ENCODE measurements at regions not wholly inside any gene's neighbourhood (a gene's known extent, or its start where the extent isn't known, plus 50 kb on each side); places are given as distances from the start of the nearest gene placed in this dataset.

- no peak overlapping the region for H3K27ac ChIP-seq
Measured at GRCh38 chr14:28468191-28469151, 298.1 kb upstream of the FOXG1 start.

GRCh38 chr14:28482251-28483040, 284.1 kb upstream of the FOXG1 start:
- H3K27ac ChIP-seq, result no peak overlapping the region
- TF ChIP-seq EZH2 (IDR thresholded peaks at IDR 0.05) (no peak), POLR2AphosphoS5 (IDR thresholded peaks at IDR 0.05; ENCODE audit: borderline replicate concordance, low read depth, low read length) (no peak), FOXP2 (optimal IDR thresholded peaks at IDR 0.05; ENCODE audit: control extremely low read depth, extremely low read length, insufficient read depth) (no peak)
- H3K9me3 ChIP-seq (ENCODE audit: low read depth, low read length), result no peaks in the 10 kb centered on the region
- no peaks in the 10 kb centered on the region for H3K36me3 ChIP-seq (ENCODE audit: insufficient read depth, low read length)
- no peak for DNase-seq (ENCODE audit: low read depth, low spot score)
- no peak overlapping the region for H3K4me3 ChIP-seq
- H3K9ac ChIP-seq (ENCODE audit: insufficient read length), result no peak overlapping the region

More at GRCh38 chr14:28468191-28469151, 298.1 kb upstream of the FOXG1 start:
- H3K9me3 ChIP-seq (ENCODE audit: low read depth, low read length), result no peaks in the 10 kb centered on the region
- H3K36me3 ChIP-seq (ENCODE audit: insufficient read depth, low read length), result no peaks in the 10 kb centered on the region
- no peak overlapping the region for H3K4me3 ChIP-seq
- H3K9ac ChIP-seq (ENCODE audit: insufficient read length), result no peak overlapping the region
- no peak for DNase-seq (ENCODE audit: low read depth, low spot score)
- no peak for TF ChIP-seq POLR2AphosphoS5 (IDR thresholded peaks at IDR 0.05; ENCODE audit: borderline replicate concordance, low read depth, low read length)
- TF ChIP-seq EZH2 (IDR thresholded peaks at IDR 0.05), result no peak

GRCh38 chr14:28483506-28483905, 283.1 kb upstream of the FOXG1 start:
- TF ChIP-seq FOXP2 (optimal IDR thresholded peaks at IDR 0.05; ENCODE audit: control extremely low read depth, extremely low read length, insufficient read depth) (no peak), POLR2AphosphoS5 (IDR thresholded peaks at IDR 0.05; ENCODE audit: borderline replicate concordance, low read depth, low read length) (no peak), EZH2 (IDR thresholded peaks at IDR 0.05) (no peak)
- no peak overlapping the region for H3K27ac ChIP-seq
- DNase-seq (ENCODE audit: low read depth, low spot score), result no peak
- H3K9ac ChIP-seq (ENCODE audit: insufficient read length), result no peak overlapping the region
- no peaks in the 10 kb centered on the region for H3K9me3 ChIP-seq (ENCODE audit: low read depth, low read length)
- H3K36me3 ChIP-seq (ENCODE audit: insufficient read depth, low read length), result no peaks in the 10 kb centered on the region
- no peak overlapping the region for H3K4me3 ChIP-seq

GRCh38 chr14:28488684-28489083, 277.9 kb upstream of the FOXG1 start:
- H3K36me3 ChIP-seq (ENCODE audit: insufficient read depth, low read length), result no peaks in the 10 kb centered on the region
- no peak for DNase-seq (ENCODE audit: low read depth, low spot score)
- H3K9me3 ChIP-seq (ENCODE audit: low read depth, low read length), result no peaks in the 10 kb centered on the region
- no peak overlapping the region for H3K9ac ChIP-seq (ENCODE audit: insufficient read length)
- no peak overlapping the region for H3K4me3 ChIP-seq
- TF ChIP-seq EZH2 (IDR thresholded peaks at IDR 0.05), result no peak
- TF ChIP-seq FOXP2 (optimal IDR thresholded peaks at IDR 0.05; ENCODE audit: control extremely low read depth, extremely low read length, insufficient read depth), result no peak
- TF ChIP-seq POLR2AphosphoS5 (IDR thresholded peaks at IDR 0.05; ENCODE audit: borderline replicate concordance, low read depth, low read length), result no peak
- no peak overlapping the region for H3K27ac ChIP-seq

- Histone ChIP-seq H3K36me3 (ENCODE audit: insufficient read depth, low read length) (no peaks in the 10 kb centered on the region), H3K9ac (ENCODE audit: insufficient read length) (no peak overlapping the region), H3K4me3 (no peak overlapping the region), H3K27ac (no peak overlapping the region), H3K9me3 (ENCODE audit: low read depth, low read length) (no peaks in the 10 kb centered on the region)
- no peak for TF ChIP-seq POLR2AphosphoS5 (IDR thresholded peaks at IDR 0.05; ENCODE audit: borderline replicate concordance, low read depth, low read length)
- no peak for TF ChIP-seq EZH2 (IDR thresholded peaks at IDR 0.05)
- no peak for TF ChIP-seq FOXP2 (optimal IDR thresholded peaks at IDR 0.05; ENCODE audit: control extremely low read depth, extremely low read length, insufficient read depth)
- DNase-seq (ENCODE audit: low read depth, low spot score), result no peak
Measured at GRCh38 chr14:28493516-28493915, 273.1 kb upstream of the FOXG1 start.

- no peak overlapping the region for H3K4me3 ChIP-seq
- H3K9me3 ChIP-seq (ENCODE audit: low read depth, low read length), result no peaks in the 10 kb centered on the region
- DNase-seq (ENCODE audit: low read depth, low spot score), result no peak
- H3K9ac ChIP-seq (ENCODE audit: insufficient read length), result no peak overlapping the region
- no peak overlapping the region for H3K27ac ChIP-seq
- no peak for TF ChIP-seq POLR2AphosphoS5 (IDR thresholded peaks at IDR 0.05; ENCODE audit: borderline replicate concordance, low read depth, low read length)
- TF ChIP-seq FOXP2 (optimal IDR thresholded peaks at IDR 0.05; ENCODE audit: control extremely low read depth, extremely low read length, insufficient read depth), result no peak
- no peak for TF ChIP-seq EZH2 (IDR thresholded peaks at IDR 0.05)
- H3K36me3 ChIP-seq (ENCODE audit: insufficient read depth, low read length), result no peaks in the 10 kb centered on the region
Measured at GRCh38 chr14:28494196-28494595, 272.4 kb upstream of the FOXG1 start.

- H3K36me3 ChIP-seq (ENCODE audit: insufficient read depth, low read length), result no peaks in the 10 kb centered on the region
- no peak overlapping the region for H3K9ac ChIP-seq (ENCODE audit: insufficient read length)
- no peak overlapping the region for H3K27ac ChIP-seq
- H3K4me3 ChIP-seq, result no peak overlapping the region
- DNase-seq (ENCODE audit: low read depth, low spot score), result no peak
- no peaks in the 10 kb centered on the region for H3K9me3 ChIP-seq (ENCODE audit: low read depth, low read length)
- no peak for TF ChIP-seq POLR2AphosphoS5 (IDR thresholded peaks at IDR 0.05; ENCODE audit: borderline replicate concordance, low read depth, low read length)
- no peak for TF ChIP-seq EZH2 (IDR thresholded peaks at IDR 0.05)
- TF ChIP-seq FOXP2 (optimal IDR thresholded peaks at IDR 0.05; ENCODE audit: control extremely low read depth, extremely low read length, insufficient read depth), result no peak
Measured at GRCh38 chr14:28496364-28496763, 270.2 kb upstream of the FOXG1 start.

- no peaks in the 10 kb centered on the region for H3K9me3 ChIP-seq (ENCODE audit: low read depth, low read length)
- no peak overlapping the region for H3K27ac ChIP-seq
- no peak overlapping the region for H3K9ac ChIP-seq (ENCODE audit: insufficient read length)
- no peak for DNase-seq (ENCODE audit: low read depth, low spot score)
- TF ChIP-seq FOXP2 (optimal IDR thresholded peaks at IDR 0.05; ENCODE audit: control extremely low read depth, extremely low read length, insufficient read depth) (no peak), POLR2AphosphoS5 (IDR thresholded peaks at IDR 0.05; ENCODE audit: borderline replicate concordance, low read depth, low read length) (no peak), EZH2 (IDR thresholded peaks at IDR 0.05) (no peak)
- H3K36me3 ChIP-seq (ENCODE audit: insufficient read depth, low read length), result no peaks in the 10 kb centered on the region
- no peak overlapping the region for H3K4me3 ChIP-seq
Measured at GRCh38 chr14:28502517-28502916, 264.1 kb upstream of the FOXG1 start.
